Gastrocnemius medialis (tissue), 4 donors: ENCODE measurements at regions not wholly inside any gene's neighbourhood (a gene's known extent, or its start where the extent isn't known, plus 50 kb on each side); places are given as distances from the start of the nearest gene placed in this dataset.
"Not testable (repeated sequence)": the region's sequence is repeated elsewhere in the genome, so short reads cannot be mapped to it uniquely, and the experiment has no call there.

Source experiments
- ATAC-seq, 2 donors: fragments of 150-250 bp; one replicate each; pipeline ENCODE4 v1.9.1; 2016
- DNase-seq, 2 donors: peaks; one replicate each; pipeline ENCODE4 v3.0.0-alpha.2; 2019
- H3K27ac ChIP-seq, 4 donors: fragments of 200-600 bp; sonication (generic); 1 replicate in 1 of 4; 2 replicates in 3 of 4; pipeline ENCODE4 v1.5.1; 2016 to 2018; ENCODE audit warnings: mild to moderate bottlenecking in 2 of 4, moderate library complexity in 1 of 4
- H3K27me3 ChIP-seq, 3 donors: fragments of 200-600 bp; sonication (generic) in 2 of 3; 1 replicate in 1 of 3; 2 replicates in 2 of 3; pipeline versions ENCODE4 v1.5.1 to v1.6.0; 2016 to 2019; ENCODE audit warnings: mild to moderate bottlenecking in 1 of 3, moderate library complexity in 1 of 3
- H3K36me3 ChIP-seq, 2 donors: fragments of 200-600 bp; sonication (generic) in 1 of 2; one replicate each; pipeline ENCODE4 v1.5.1; 2017 to 2018
- H3K4me1 ChIP-seq, 2 donors: fragments of 200-600 bp; sonication (generic) in 1 of 2; one replicate each; pipeline ENCODE4 v1.5.1; 2016 to 2017; ENCODE audit warnings: mild to moderate bottlenecking in 2 of 2
- H3K4me3 ChIP-seq, 4 donors: fragments of 200-600 bp; sonication (generic) in 3 of 4; 1 replicate in 1 of 4; 2 replicates in 3 of 4; pipeline ENCODE4 v1.5.1; 2016 to 2019; ENCODE audit warnings: mild to moderate bottlenecking in 2 of 4
- H3K9me3 ChIP-seq, 3 donors: fragments of 200-600 bp; sonication (generic) in 2 of 3; 1 replicate in 1 of 3; 2 replicates in 2 of 3; pipeline ENCODE4 v1.5.1; 2016 to 2019
- CTCF ChIP-seq, 5 experiments: fragments of 450-650 bp in 3 of 5; fragments of 200-600 bp in 2 of 5; sonication (generic) in 2 of 5; IDR thresholded peaks in 4 of 5; conservative IDR thresholded peaks in 1 of 5; 1 replicate in 4 of 5; 2 replicates in 1 of 5; pipeline ENCODE4 v1.5.1; 2016 to 2019; ENCODE audit warnings: antibody characterized with exemption in 5 of 5, mild to moderate bottlenecking in 3 of 5, moderate library complexity in 3 of 5
- POLR2A ChIP-seq, 2 donors: fragments of 450-650 bp; IDR thresholded peaks; one replicate each; pipeline ENCODE4 v1.6.1; 2017; ENCODE audit warnings: antibody characterized with exemption in 2 of 2, mild to moderate bottlenecking in 2 of 2, moderate library complexity in 2 of 2
- in situ Hi-C, 4 donors: fragments of 200-750 bp; cut with MboI; loops; one replicate each; pipeline versions ENCODE4 v1.15.0 to v1.8.0; 2017; ENCODE audit warnings: low sequenced_read_pairs in 4 of 4
- intact Hi-C: fragments of 100-400 bp; cut with DNase I; formaldehyde crosslinking; loops from one replicate; pipeline ENCODE4 v1.15.1; 2023; ENCODE audit warnings: low total_unique reads

- no peaks in the 10 kb centered on the region for H3K4me1 ChIP-seq
- in situ Hi-C loops, result no loop called here
- no peak for DNase-seq
Measured at GRCh38 chr13:28607187-28607955, 51.6 kb upstream of the POMP start.

DNA sequence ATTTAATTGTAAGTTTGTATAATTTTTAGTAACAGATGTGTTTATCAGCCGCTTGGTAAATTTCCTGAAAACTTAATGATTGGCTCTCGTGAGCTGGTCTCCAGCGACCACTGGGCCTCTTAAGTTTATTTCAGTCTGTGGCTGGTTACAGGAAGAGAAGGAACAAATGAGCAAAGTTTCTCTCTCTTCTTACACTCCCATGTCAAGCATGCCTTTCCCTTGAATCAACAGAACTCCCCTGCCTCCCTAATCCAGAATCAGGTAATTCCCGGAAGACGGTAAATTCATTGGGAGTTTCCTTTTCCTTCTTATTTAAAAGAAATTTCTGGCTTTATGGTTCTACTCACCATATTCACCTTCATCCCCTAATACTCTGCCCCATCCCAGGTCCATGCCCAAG lies 52.5 kb upstream of the POMP start:
- H3K36me3 ChIP-seq, result no peaks in the 10 kb centered on the region
- intact Hi-C loops, result no loop called here
- H3K27ac ChIP-seq, result no peak overlapping the region
- no peak overlapping the region for H3K4me3 ChIP-seq
- ATAC-seq, result no peak
- in situ Hi-C loops, result no loop called here
- DNase-seq, result no peak
- H3K27me3 ChIP-seq, result no peaks in the 10 kb centered on the region
- no peaks in the 10 kb centered on the region for H3K4me1 ChIP-seq
- TF ChIP-seq CTCF (IDR thresholded peaks at IDR 0.05 in 4 of 5, conservative IDR thresholded peaks at IDR 0.05 in 1 of 5), result no peak
- no peak for TF ChIP-seq POLR2A (IDR thresholded peaks at IDR 0.05)
- H3K9me3 ChIP-seq, result no peaks in the 10 kb centered on the region

More at GRCh38 chr13:28607187-28607955, 51.6 kb upstream of the POMP start:
- no peaks in the 10 kb centered on the region for H3K9me3 ChIP-seq
- H3K27ac ChIP-seq, result no peak overlapping the region
- ATAC-seq, result no peak
- no peak for TF ChIP-seq CTCF (IDR thresholded peaks at IDR 0.05 in 4 of 5, conservative IDR thresholded peaks at IDR 0.05 in 1 of 5)
- TF ChIP-seq POLR2A (IDR thresholded peaks at IDR 0.05), result no peak
- H3K27me3 ChIP-seq, result no peaks in the 10 kb centered on the region
- no peak overlapping the region for H3K4me3 ChIP-seq
- H3K36me3 ChIP-seq, result no peaks in the 10 kb centered on the region
- intact Hi-C loops, result no loop called here

- H3K27me3 ChIP-seq, H3K27ac ChIP-seq, H3K9me3 ChIP-seq, in situ Hi-C loops, H3K4me3 ChIP-seq, ATAC-seq, H3K4me1 ChIP-seq, DNase-seq, H3K36me3 ChIP-seq, intact Hi-C loops: not testable (repeated sequence)
Measured at GRCh38 chr13:28605147-28605546, 53.8 kb upstream of the POMP start.

DNA sequence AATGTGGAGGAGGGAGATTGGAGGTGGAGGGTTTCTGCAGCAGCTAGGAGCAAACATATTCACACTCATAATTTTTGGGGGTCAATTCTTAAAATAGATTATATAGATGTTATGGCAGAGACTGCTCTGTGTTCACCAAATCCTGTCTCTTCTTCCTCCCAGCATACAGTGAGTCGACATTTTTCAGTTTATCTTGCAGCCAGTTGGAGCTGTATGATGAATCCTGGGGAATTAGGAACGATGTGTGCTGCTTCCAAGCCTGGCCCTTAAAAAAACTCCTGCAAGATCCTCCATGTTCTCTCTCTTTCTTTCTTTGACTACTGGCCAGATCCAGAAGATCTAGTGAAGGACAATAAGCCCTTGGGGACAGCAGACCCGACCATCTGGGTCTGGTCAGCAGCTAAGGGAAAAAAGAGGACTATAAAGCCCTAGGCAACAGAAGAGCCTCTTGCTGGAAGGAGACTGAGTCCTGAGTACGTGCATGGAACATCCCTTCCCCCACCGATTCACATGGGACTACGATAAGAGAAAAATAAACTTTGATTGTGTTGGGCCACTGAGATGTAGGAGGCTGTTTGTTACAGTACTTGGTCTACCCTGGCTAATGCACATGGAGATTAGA lies 55.8 kb upstream of the POMP start:
- in situ Hi-C loops, result no loop called here
- Histone ChIP-seq H3K4me3 (no peak overlapping the region), H3K27ac (peak overlapping the region in 3 of 4 donors; percentile 36 to 61 (median 61)), H3K4me1 (no peaks in the 10 kb centered on the region), H3K9me3 (no peaks in the 10 kb centered on the region), H3K27me3 (no peaks in the 10 kb centered on the region), H3K36me3 (no peaks in the 10 kb centered on the region)
- TF ChIP-seq POLR2A (IDR thresholded peaks at IDR 0.05) (no peak), CTCF (IDR thresholded peaks at IDR 0.05 in 4 of 5, conservative IDR thresholded peaks at IDR 0.05 in 1 of 5) (no peak)
- ATAC-seq (peak; percentile 18 to 69), DNase-seq (no peak)
- intact Hi-C loops, result no loop called here

DNA sequence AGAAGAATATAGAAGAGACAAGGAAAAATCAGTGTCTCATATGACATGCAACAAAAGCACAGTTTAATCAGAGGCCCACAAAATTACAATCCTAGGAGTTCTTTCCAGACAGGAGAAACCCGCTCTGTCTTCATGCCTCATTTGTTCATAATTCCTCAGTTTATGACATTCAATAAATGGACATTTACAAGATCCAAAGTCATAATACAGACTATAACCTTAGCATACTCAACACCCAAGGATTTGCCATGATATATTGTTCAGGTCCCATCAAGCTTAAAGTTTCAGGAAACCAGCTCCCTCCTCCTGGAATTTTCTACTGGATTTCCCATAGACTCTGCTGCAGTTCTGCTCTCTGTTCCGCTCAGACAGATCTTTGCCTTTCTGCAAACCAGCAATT lies 56.4 kb upstream of the POMP start:
- no peak for DNase-seq
- Histone ChIP-seq H3K4me1 (no peaks in the 10 kb centered on the region), H3K4me3 (no peak overlapping the region), H3K36me3 (no peaks in the 10 kb centered on the region), H3K27ac (peak overlapping the region in 3 of 4 donors; percentile 36 to 61 (median 61)), H3K9me3 (no peaks in the 10 kb centered on the region), H3K27me3 (no peaks in the 10 kb centered on the region)
- ATAC-seq, result no peak
- intact Hi-C loops (no loop called here), in situ Hi-C loops (no loop called here)
- TF ChIP-seq CTCF (IDR thresholded peaks at IDR 0.05 in 4 of 5, conservative IDR thresholded peaks at IDR 0.05 in 1 of 5) (no peak), POLR2A (IDR thresholded peaks at IDR 0.05) (no peak)
